RWPE2 (cell line): ENCODE measurements at regions not wholly inside any gene's neighbourhood (a gene's known extent, or its start where the extent isn't known, plus 50 kb on each side); places are given as distances from the start of the nearest gene placed in this dataset.

Experiments used
- ATAC-seq: fragments of 200-7000 bp; cut with Tn5 transposase; 3 replicates; pipeline ENCODE4 v1.9.1; 2021; ENCODE audit warnings: low read depth
- DNase-seq: peaks from one replicate; pipeline ENCODE4 v3.0.0-alpha.2; 2020; ENCODE audit warnings: low spot score
- H3K27ac ChIP-seq: fragments of 450-650 bp; 2 replicates; pipeline ENCODE4 v1.5.1; 2017; ENCODE audit warnings: mild to moderate bottlenecking; ENCODE audit not compliant: poor library complexity, severe bottlenecking
- H3K27me3 ChIP-seq: fragments of 250-450 bp; sonication (Bioruptor Pico); 2 replicates; pipeline ENCODE4 v1.5.1; 2021; ENCODE audit warnings: mild to moderate bottlenecking, moderate library complexity; ENCODE audit not compliant: insufficient read depth, poor library complexity, severe bottlenecking
- H3K36me3 ChIP-seq: fragments of 250-450 bp; sonication (Bioruptor Pico); 2 replicates; pipeline ENCODE4 v1.5.1; 2020; ENCODE audit warnings: low read depth, mild to moderate bottlenecking, moderate library complexity
- H3K4me1 ChIP-seq: fragments of 250-450 bp; sonication (Bioruptor Pico); 2 replicates; pipeline ENCODE4 v1.5.1; 2021; ENCODE audit warnings: mild to moderate bottlenecking, moderate library complexity; ENCODE audit not compliant: insufficient read depth, poor library complexity, severe bottlenecking
- H3K4me3 ChIP-seq: fragments of 250-450 bp; sonication (Bioruptor Pico); 2 replicates; pipeline ENCODE4 v1.5.1; 2021; ENCODE audit warnings: mild to moderate bottlenecking, moderate library complexity; ENCODE audit not compliant: severe bottlenecking
- H3K9me3 ChIP-seq: fragments of 250-450 bp; sonication (Bioruptor Pico); 2 replicates; pipeline ENCODE4 v1.5.1; 2021; ENCODE audit warnings: mild to moderate bottlenecking, moderate library complexity; ENCODE audit not compliant: severe bottlenecking
- TF ChIP-seq, protein P1 (sequence below): fragments of 450-650 bp; IDR thresholded peaks from one replicate; pipeline ENCODE4 v1.5.1; 2017; ENCODE audit warnings: mild to moderate bottlenecking, moderate library complexity; ENCODE audit not compliant: poor library complexity, severe bottlenecking

DNA sequence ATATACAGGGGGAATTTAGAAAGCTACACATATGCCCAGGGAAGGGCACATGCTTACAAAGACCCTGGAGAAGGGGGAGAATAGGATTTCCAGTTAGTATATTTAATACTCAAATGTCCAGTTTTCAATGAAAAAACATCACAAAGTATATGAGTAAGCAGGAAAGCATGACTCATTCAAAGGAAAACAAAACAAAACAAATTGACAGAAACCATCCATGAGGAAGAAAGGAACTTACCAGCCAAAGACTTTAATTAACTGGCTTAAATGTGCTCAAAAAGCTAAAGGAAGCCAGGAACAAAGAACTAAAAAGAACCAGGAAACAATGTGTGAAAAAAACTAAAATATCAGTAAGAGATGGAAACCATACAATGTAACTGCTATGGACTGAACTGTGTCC, 716.2 kb upstream of the ARGLU1 start:
- no peaks in the 10 kb centered on the region for H3K27me3 ChIP-seq
- DNase-seq (no peak), ATAC-seq (peak; percentile 42; the same call in 1 of the 3 replicates)
- H3K36me3 ChIP-seq, result no peaks in the 10 kb centered on the region
- H3K4me1 ChIP-seq, result peaks cover 3% of the 10 kb centered on the region
- H3K9me3 ChIP-seq, result no peaks in the 10 kb centered on the region
- H3K27ac ChIP-seq, result no peak overlapping the region
- TF ChIP-seq, protein P1, sequence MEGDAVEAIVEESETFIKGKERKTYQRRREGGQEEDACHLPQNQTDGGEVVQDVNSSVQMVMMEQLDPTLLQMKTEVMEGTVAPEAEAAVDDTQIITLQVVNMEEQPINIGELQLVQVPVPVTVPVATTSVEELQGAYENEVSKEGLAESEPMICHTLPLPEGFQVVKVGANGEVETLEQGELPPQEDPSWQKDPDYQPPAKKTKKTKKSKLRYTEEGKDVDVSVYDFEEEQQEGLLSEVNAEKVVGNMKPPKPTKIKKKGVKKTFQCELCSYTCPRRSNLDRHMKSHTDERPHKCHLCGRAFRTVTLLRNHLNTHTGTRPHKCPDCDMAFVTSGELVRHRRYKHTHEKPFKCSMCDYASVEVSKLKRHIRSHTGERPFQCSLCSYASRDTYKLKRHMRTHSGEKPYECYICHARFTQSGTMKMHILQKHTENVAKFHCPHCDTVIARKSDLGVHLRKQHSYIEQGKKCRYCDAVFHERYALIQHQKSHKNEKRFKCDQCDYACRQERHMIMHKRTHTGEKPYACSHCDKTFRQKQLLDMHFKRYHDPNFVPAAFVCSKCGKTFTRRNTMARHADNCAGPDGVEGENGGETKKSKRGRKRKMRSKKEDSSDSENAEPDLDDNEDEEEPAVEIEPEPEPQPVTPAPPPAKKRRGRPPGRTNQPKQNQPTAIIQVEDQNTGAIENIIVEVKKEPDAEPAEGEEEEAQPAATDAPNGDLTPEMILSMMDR, result no peak
- H3K4me3 ChIP-seq, result no peak overlapping the region

DNA sequence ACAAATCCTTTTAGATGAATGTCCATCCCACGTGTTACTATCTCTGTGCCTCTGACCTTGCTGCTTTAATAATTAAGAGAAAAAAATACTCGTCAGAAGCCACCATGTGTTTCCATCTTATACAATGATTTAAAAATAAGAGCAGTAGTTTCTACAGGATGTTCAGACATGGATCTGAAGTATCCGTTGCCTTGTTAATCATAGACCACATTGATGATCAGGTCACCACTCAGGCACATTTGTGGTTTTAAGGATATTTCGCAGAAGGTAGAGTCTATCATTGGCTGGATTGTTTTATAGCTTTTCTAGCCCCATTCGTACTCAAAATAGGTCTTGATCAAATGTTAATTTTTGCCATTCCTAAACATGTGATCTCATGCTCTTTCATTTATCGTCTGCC, 710.0 kb upstream of the ARGLU1 start:
- TF ChIP-seq, protein P1, result no peak
- H3K36me3 ChIP-seq, result no peaks in the 10 kb centered on the region
- DNase-seq, result no peak

DNA sequence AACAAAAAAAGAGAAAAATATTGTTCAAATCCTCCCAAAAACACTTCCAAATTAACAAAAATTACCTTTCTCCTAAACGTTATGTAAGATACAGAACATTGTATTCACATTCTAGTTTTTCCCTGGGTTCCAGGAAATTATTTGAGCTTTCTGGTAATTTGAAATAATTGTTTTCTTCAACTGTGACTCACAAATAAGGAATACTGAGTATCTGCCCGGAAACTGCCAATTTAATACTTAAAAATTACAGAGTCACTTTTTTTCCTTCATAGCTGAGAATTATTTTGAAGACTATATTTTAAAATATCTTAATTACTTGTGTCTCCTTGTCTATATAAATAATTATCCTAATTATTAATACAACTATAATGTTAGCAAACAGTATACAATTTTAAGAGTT, 709.0 kb upstream of the ARGLU1 start:
- ATAC-seq (no peak), DNase-seq (no peak)
- H3K36me3 ChIP-seq, result no peaks in the 10 kb centered on the region
- H3K27ac ChIP-seq, result peak overlapping the region; percentile 11
- no peaks in the 10 kb centered on the region for H3K27me3 ChIP-seq
- H3K9me3 ChIP-seq, result no peaks in the 10 kb centered on the region
- TF ChIP-seq, protein P1, result no peak
- H3K4me1 ChIP-seq, result peaks cover 12% of the 10 kb centered on the region
- H3K4me3 ChIP-seq, result no peak overlapping the region

More for the DNA sequence above, 710.0 kb upstream of the ARGLU1 start:
- Histone ChIP-seq H3K27me3 (no peaks in the 10 kb centered on the region), H3K9me3 (no peaks in the 10 kb centered on the region), H3K27ac (no peak overlapping the region), H3K4me1 (peaks cover 12% of the 10 kb centered on the region), H3K4me3 (no peak overlapping the region)
- no peak for ATAC-seq

DNA sequence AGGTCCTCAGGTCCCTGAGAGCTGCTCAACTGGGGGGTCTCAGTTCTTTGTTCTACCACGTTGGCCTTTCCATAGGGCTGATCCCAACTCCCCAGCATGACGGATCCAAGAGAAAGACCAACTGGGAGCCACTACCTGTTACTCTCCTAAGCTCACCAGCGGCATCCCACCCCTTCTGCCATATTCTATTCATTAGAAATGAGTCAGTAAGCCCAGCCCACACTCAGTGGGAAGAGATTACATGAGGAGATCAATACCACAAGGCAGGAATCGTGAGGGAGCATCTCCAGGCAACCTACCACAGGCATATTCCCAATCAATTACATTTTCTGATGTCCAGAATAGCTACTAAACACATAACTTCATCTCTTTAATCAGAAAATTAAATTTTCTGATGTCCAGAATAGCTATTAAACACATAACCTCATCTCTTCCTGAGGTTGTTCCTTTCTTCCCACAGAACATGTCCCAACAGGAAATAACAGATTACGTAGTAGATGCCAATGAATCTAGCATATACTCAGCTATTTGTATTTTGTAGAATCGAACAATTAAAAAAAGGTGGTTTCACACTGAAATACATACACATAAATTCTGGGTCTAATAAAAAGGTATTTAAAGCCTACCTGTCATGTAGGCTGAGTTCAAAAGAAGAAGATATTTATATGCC, 708.1 kb upstream of the ARGLU1 start:
- Histone ChIP-seq H3K36me3 (no peaks in the 10 kb centered on the region), H3K27me3 (no peaks in the 10 kb centered on the region), H3K27ac (peak overlapping the region; percentile 11)

DNA sequence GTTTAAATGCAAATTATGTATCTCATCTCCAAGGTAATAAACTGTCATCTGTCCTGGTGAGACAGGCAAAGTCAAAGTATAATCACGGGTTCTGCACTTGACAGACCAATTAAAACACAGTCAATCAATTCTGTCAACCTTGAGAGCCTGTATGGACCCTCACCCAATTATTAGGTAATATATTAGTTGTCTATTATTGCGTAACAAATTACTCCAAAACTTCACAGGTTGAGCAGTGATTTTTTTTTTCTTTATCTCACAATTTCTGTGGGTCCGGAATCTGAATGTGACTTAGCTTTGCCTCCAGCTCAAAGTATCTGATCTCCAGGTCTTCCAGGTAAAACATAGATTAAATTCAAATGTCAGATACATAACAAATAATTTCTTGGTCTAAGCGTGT, 707.4 kb upstream of the ARGLU1 start:
- Histone ChIP-seq H3K4me3 (no peak overlapping the region), H3K9me3 (no peaks in the 10 kb centered on the region), H3K27ac (no peak overlapping the region), H3K36me3 (no peaks in the 10 kb centered on the region), H3K27me3 (no peaks in the 10 kb centered on the region), H3K4me1 (peaks cover 12% of the 10 kb centered on the region)
- no peak for DNase-seq
- TF ChIP-seq, protein P1, result no peak
- no peak for ATAC-seq

More for the DNA sequence above, 708.1 kb upstream of the ARGLU1 start:
- DNase-seq, result no peak
- TF ChIP-seq, protein P1, result no peak
- ATAC-seq, result peak; percentile 80
- no peak overlapping the region for H3K4me3 ChIP-seq
- H3K9me3 ChIP-seq, result no peaks in the 10 kb centered on the region
- H3K4me1 ChIP-seq, result peaks cover 12% of the 10 kb centered on the region
